Right lung (tissue), 2 donors: ENCODE measurements at regions not wholly inside any gene's neighbourhood (a gene's known extent, or its start where the extent isn't known, plus 50 kb on each side); places are given as distances from the start of the nearest gene placed in this dataset.

Source experiments
- DNase-seq, 2 donors: peaks; one replicate each; pipeline ENCODE4 v3.0.0-alpha.2; 2013

DNA sequence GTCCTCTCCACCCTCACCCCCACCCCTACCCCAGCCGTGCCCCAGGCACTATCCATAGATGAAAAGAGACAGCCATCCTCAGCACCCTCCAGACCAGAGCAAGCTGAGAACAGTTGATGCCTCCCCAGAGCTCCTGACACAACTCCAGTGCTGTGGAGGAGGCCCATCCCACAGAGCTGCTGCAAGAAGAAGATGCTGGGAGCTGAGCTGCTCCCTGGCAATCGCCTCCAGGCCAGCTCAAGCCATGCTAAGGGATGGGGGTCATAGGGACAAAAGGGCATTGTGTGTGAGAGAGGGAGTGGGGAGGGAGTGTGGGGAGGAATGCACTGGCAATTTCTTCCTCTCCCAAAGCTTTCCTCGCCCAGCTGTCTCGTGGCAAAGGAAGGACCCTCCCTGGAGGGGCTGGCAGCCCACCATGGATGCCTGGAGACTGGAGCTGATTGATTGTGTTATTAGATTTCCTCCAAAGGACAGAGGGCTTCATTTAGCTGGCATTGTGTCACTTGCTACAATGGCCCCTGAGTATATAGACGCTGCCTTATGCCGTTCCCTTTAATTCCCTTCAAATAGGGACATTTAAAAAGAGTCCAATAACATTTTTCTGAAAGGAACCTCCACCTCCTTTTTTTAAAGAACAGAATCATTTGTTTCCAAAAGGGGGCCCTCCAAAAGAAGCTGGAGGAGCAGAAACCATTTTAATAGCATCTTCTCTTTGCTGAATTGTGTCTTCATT lies 476.4 kb downstream of the FOXO1 start:
- DNase-seq = no peak

DNA sequence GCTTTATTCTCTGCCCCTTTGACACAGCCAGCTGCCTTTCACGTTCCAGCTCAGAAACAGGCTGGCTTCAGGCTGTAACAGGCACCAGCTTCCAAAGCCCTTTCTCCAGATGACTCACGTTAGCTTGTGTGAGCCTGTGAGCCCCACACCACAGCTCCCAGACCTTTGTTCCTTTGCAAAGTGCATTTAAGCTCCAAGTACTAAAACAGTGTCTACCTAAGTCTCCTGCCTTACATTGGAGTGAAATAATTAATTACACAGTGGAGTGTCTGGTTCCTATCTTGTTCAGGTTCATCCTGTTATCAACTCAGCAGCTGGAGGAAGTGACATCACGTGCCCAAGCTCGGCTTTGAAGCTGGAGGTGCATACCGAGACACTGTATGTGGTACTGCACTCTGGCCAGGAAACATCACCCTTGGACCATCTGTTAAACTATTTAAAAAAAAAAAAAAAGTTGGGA lies 475.8 kb downstream of the FOXO1 start:
- DNase-seq = no peak

DNA sequence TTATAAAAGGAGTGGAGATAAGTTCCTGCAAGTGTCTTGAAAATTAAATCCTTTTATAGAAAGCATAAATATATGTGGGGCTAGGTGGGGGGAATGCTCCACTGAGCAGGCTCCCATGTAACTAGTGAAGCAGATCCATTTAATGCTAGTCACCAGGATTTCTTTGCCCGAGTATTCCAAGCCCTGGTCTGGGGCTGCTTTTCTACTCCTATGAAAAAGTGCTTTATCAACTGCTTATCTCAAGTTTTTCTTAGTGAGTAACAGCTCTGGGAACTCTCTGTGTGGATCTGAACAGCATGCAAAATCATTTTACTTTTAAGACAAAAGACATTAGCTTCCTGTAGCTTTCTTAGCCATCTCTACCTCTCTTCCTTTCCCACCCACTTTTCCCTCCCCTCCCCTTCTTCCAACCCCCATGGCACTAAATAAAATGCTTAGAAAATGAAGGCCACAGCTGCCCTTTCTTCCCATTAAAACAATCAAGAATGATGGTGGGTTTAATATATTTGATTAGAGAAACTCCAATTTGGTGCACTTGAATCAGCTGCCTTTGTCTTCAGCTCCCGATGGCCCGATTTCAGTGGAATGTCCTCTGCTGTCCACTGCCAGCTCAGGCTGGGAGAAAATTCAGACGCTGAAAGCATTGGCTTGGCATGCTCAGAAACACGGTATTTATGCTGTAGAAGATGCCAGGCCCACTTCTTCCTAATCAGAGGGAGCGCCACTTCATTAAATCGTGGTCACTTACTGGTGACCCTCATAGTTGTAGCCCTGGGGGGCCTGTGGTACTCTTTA lies 475.1 kb downstream of the FOXO1 start:
- no peak for DNase-seq

DNA sequence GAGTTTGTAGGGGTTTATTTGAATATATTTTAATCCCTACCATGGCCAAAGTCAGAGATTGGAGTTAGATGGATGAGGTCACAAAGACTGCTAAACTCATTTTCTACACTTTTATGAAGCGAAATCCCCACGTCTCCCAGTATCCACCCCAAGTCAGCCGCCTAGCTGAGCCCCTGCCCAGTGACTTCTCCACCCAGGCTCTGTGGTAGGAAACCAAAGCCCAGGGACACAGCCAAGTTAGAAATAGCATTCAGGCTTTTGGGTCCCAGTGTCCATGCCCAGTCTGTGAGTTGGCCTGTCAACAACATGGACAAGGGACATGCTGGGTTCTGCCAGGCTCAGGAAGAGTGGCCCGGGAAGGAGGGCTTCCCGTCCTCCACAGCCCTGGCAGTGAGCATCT lies 474.0 kb downstream of the FOXO1 start:
- DNase-seq = no peak

DNA sequence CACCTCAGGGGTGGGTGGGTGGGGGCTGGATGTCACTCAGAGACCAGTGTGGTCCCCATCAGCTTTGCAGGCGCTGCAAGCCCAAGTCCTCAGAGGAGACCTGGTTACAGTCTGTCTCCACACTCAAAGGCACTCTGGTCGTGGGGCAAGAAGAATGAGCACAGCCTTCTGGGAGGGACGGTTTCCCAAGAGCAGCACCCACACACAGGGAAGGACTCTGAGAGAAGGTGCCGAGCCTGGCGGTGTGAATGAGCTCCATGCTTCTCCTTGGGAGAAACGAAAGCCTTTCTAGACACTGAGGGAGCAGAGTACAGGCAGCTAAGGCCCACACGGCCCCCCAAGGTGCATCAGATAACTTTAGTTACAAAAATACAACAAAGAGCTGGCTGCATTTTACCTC lies 473.6 kb downstream of the FOXO1 start:
- DNase-seq = no peak

DNA sequence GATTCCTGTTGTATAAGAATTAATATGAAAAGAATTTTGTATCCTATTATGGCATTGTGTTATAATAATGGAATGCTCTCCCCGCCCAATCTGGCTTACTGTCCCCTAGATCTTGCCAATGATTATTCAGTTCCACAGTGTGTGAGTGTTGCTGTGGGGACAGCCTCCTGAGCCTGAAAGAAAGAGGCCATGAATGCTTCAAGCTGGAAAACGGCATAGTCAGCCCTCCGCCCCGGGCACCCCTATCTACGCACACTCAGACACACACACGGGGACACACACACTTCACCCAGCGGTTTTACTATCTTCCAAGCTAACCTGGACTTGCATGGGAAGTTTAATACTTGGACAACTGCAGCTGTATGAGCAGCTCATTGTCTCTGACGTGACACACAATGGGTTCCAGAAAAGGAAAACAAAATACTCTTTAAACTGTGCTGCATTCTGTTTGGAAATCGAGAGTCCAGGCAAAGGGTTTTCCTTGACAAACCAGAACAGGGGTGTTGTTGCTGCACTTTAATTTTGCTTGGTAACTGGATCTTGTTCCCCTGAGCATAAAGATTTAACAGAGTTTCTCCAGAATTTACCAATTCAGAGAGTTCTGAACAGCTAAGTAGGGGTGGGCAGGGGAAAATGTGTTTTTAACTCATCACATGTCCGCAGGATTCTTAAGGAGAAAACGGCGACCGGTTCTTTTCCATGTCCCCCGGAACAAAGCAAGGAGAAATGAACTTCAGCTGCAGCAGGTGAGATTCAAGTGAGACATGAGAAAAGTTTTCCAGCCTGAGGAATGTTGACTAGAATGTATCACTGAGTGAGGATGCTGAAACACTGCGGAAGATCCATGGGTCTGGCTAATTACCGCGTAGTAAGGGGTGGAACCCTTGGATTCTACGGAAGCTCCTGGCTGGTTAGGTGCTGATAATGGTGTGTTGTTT lies 472.9 kb downstream of the FOXO1 start:
- DNase-seq = no peak

DNA sequence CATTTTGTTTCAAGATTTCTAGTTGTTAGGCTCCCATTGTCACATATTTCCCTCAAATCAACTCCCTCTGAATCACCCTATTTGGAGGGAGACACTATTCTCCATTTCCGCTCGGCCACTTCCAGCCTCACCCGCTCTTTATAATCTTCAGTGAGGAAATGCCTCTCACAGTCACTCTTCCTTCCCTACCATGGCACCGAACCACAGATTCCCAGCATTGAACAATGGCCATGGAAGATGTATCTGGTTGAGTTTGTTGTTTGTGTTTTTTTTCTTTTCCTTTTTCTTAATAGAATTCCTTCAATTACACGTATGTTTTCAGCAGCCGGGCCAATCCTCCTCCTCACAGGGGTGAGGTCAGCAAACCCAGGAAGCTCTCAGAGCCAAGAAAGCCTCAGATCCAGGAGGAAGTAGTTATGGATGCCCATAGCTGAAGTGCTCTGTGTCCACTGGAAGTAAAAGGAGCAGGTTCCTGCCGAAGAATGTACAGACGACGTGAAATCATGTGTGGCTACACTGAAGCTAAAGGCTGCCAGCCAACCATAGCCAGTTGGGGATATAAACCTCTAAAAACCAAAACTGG lies 472.1 kb downstream of the FOXO1 start:
- no peak for DNase-seq

DNA sequence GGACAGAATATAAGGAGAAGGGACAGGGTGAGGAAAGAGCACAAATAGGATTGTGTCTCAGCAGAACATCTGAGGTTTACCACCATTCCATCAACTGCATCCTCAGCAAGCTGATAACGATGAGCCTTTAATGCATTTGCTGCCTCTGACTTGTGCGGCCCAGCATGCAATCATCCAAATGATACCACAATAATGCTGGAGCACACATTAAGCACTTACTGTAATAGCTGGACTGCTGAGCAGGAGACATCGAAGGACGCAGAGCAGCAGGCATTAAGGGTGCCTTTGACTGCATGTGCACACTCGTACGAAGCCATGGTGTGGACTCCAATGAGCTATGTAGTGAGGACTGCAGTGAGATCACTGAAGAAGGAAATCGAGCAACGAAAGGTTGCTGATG lies 469.4 kb downstream of the FOXO1 start:
- DNase-seq = no peak

DNA sequence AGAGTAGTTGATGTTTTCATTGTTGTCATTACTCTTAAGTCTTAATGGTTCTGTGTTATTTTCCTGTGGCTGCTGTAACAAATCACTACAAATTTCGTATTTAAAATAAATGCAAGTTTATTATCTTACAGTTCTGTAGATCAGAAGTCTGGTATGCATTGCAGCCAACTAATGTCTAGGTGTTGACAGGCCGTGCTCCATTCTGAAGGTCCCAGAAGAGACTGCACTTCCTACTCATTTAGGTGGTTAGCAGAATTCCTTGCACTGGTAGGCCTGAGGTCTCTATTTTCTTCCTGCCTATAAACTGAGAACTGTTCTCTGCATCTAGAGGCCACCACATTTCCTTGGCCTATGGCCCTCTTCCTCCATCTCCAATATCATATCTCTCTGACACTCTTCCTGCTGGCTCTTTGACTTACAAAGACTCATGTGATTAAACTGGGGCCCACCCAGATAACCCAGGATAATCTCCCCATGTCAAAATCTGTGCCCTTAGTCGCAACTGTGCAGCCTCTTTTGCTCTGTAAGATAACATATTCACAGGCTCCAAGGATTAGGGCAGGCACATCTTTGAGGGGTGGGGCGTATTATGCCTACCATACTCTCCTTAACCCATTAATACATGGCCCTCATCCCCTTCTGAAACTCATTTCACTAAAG lies 468.4 kb downstream of the FOXO1 start:
- DNase-seq = no peak

DNA sequence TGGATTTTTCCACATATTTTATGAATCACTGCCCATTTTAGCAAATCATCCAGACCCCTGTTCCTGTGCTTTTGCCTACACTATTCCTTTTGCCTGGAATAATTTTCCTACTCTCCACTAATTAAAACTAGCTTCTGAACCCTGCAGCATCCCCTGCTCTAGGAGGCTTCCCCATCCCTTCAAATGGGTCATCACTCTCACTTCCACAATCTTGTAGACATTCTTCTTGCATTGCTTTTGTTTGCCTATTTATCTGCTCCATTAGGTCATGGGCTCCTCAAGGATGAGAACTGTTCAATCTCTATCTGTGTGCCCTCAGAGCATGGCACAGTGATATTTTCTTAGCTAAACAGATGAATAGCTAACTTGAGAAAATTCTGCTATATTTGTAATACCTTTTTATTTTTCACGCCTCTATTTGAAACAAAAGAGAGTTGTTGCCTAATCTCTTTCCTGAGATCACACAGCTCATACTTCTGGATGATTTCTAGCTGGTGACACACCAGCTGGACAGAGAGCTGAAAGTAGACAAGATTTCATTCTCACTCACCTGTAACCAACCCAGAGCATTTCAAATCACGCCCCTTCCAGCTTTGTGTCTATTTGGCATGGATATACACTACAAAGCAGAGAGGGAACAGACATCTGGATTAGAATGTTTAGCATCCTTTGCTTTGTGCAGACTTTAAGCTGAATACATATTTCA lies 466.0 kb downstream of the FOXO1 start:
- DNase-seq = no peak

DNA sequence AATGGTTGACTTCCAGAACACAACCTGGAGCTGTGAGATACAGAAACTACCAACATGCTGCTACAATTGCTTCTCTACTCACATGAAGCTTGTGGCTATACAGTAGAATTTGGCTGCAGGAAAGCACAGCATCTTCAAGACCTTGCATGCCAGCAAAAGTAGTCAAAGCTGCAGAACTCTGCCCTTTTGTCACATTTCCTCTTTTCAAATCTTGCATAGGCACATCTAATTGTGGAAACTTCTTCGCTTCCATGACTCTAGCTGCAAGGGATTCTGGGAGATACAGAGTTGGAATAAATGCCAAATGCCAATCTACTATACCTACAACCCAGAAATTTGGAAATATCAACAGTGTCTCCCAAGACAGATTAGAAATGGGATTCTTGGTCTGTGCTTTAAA lies 462.2 kb downstream of the FOXO1 start:
- DNase-seq = no peak

DNA sequence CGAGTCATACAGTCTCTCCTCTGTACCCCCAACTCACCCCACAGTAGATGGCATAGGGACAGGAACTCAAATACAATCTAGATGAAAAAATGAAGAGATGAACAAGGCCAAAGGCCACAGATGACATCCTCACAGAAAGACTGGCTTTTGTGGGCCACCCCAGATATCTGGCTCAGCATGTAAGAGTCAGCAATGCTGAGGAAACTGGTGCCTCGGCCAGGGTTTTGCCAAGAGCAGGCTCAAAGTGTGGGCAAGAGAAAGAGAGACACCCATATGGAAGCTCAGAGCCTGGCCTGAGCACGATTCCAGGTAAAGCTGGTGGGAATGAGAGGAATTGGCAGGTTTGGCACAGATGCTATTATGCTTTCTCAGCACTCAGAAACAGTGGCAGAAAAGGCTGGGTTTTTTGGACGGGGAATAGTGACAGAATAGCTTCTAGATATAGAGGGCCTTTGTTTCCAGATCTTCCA lies 460.6 kb downstream of the FOXO1 start:
- no peak for DNase-seq

DNA sequence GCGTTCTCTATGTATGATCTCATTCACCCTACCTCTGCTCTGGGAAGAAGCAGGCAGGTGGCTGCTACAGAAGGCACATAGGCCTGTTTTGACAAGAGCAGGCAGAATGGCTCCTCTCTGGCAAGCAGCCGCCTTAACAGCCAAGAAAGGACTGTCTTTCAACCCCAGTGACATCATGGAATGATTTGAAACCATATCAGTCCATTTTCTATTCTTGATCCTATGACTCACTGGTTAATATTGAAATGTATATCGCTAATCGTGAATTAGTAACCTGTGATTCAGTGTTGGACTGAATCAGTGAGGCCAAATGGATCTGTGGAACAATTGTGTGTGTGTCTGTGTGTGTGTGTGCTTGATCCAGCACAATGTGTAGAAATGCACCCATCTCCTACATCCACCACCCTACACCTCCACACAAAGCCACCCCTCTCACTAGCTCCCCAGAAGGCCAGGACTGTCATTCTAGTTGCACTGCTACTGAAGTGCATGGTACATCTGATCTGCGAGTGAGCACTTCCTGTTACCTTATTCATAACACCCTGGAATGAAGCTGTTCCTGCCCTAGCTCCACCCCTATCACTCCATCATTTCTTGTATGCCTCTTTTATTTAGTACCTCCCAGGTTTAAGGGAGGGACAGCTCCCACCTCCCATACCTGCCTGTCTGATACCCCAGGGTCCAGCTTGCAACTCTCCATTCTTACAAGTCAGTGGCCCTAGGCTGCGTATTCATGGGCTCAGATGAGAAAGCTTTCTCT lies 460.0 kb downstream of the FOXO1 start:
- no peak for DNase-seq

DNA sequence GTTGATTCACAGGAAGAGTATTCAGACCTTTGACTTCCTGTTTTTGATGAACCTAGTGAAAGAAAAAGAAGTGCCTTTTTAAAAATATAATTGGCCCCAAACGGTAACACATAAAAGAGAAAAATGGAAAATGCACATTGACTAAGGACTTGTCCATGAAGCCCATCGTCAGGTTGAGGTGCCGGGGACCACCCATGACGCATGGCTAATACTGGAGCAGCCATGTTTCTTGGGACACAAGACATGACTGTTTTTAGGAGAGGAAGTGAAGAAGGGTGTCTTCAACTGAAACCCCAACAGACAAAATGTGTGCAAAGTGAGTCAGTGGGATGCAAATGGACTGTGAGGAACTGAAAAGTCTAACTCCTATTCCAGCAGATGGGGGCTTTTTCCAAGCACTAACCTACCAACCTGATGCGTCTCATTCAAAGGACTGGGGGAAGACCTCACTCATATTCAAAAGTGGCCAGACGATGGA lies 459.4 kb downstream of the FOXO1 start:
- DNase-seq = no peak

DNA sequence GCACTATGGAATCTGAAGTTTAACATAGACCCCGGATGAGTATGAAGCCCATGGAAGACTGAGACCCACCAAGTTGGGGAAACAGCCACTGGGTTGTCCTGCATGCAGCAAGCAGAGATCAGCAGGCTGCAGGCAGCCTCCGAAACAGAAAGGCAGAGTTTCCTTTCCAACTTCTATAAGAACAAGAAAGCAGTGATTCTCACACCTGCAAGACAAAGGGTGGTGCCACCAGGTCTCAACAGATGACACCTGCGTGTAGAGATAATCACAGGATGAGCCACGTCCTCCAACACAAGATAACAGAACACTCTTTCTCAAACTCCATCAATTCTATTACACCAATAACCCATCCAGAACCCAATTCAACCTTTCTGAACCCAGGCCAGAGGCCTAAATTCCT lies 457.9 kb downstream of the FOXO1 start:
- no peak for DNase-seq

DNA sequence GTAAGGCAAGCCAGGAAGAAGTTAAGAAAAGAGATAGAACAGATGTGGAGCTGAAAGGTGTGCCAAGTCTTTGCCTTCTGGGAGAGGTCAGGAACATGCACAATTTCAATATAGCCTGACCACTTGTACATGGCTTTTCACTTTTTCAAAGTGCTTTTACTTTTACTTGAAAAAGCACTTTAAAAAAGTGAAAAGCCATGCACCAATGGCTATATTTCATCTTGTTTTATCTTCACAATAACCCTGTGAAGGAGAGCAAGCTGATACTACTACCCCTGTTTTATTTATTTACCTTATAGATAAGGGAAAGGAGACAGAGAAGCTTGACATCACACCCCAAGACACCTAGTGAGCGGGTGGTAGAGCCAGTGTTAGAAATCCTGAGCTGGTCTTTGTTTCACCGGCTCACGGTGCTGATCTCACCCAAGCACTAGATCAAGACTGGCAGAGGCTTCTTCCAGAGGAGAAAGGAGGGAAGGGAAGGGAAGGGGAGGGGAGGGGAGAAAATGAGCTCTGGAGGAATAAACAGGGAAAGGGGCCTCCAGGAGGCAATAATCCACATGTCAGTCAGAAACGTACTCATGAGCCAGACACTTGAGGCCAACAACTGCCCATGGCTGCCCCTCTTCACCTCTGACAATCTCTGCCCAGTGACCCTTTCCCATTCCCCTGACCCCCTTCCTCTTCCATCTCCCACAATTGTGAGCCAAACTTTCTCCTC lies 455.4 kb downstream of the FOXO1 start:
- DNase-seq = no peak

DNA sequence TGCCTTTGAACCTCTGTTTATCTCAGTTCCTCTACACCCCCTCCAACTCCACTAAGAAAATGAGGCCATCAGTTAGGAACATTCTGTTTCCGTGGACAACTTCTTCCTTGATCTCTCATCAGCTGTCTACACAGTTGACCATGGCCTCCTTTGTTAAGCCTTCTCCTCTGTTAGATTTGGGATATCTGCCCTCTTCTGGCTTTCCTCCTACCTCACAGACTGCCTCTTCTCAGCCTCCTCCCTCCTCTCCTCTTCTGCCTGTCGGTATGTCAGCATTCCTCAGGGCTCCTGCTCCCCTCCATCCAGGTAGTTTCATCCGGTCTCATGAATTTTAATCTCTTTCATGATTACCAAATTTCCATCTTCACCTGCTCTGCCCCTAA lies 454.9 kb downstream of the FOXO1 start:
- no peak for DNase-seq

DNA sequence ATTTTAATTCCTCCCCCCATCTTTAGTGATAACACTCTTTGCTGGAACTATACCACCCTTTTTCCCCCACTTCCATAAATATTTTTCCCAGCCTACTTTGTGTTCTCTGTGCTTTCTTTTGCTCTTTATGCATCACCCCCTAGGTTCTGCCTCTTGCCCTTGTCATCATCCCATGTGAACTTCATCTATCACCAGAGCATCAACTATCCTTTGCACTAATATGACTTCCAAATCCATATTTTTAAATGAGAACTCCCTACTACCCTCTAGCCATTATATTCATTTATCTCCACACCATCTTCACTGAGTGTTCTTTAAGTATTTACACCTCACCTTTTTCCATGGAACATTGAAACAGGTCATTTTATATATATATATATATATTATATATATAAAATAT lies 452.7 kb downstream of the FOXO1 start:
- no peak for DNase-seq

DNA sequence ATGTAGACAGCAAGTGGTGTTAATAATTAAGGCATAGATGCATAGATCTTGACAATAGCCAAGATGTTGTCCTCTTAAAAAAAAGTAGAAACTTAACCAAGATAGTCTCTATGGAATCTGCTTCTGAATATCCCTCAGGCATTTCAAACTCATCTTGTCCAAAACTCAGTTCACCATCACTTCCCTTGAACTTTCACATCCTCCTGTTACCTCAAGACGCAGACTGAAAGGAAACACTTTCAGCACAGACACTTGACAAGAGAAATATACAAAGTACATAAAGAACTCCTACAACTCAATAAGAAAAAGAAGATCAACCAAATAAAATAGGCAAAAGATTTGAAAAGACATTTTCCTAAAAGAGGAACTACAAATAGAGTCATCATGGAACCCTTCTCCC lies 451.1 kb downstream of the FOXO1 start:
- DNase-seq = no peak
